Retinal pigment epithelial cell (primary cell): ENCODE measurements at regions not wholly inside any gene's neighbourhood (a gene's known extent, or its start where the extent isn't known, plus 50 kb on each side); places are given as distances from the start of the nearest gene placed in this dataset.

Source experiments
- DNase-seq: peaks from one replicate; pipeline ENCODE4 v3.0.0-alpha.2; 2010; ENCODE audit warnings: low read depth
- H3K4me3 ChIP-seq: 2 replicates; pipeline ENCODE4 v1.5.1; 2011; ENCODE audit warnings: mild to moderate bottlenecking, low read length, control low read depth, moderate library complexity
- CTCF ChIP-seq: conservative IDR thresholded peaks from 2 replicates; pipeline ENCODE4 v1.5.1; 2011; ENCODE audit warnings: low read depth, low read length, control low read depth, inconsistent platforms

GRCh38 chr2:200247494-200247893, 59.0 kb upstream of the SPATS2L start:
- peak; percentile 86 for DNase-seq
- TF ChIP-seq CTCF = no peak
- H3K4me3 ChIP-seq = no peak overlapping the region

- H3K4me3 ChIP-seq = no peak overlapping the region
- no peak for DNase-seq
- TF ChIP-seq CTCF = no peak
Observed at GRCh38 chr2:200252265-200253067, 54.0 kb upstream of the SPATS2L start.

- no peak for DNase-seq
- no peak for TF ChIP-seq CTCF
- H3K4me3 ChIP-seq = no peak overlapping the region
Observed at GRCh38 chr2:200253639-200254038, 52.9 kb upstream of the SPATS2L start.

- no peak for TF ChIP-seq CTCF
- DNase-seq = no peak
- H3K4me3 ChIP-seq = no peak overlapping the region
Observed at GRCh38 chr2:200254773-200255172, 51.7 kb upstream of the SPATS2L start.

- no peak overlapping the region for H3K4me3 ChIP-seq
- no peak for TF ChIP-seq CTCF
- DNase-seq = no peak
Observed at GRCh38 chr2:200255549-200255948, 50.9 kb upstream of the SPATS2L start.
